GM21381 (cell line): ENCODE measurements at regions not wholly inside any gene's neighbourhood (a gene's known extent, or its start where the extent isn't known, plus 50 kb on each side); places are given as distances from the start of the nearest gene placed in this dataset.

ENCODE experiments used
- ATAC-seq: cut with Tn5 transposase; IDR thresholded peaks from one replicate; pipeline ENCODE4 v1.9.1; 2021; ENCODE audit warnings: mild to moderate bottlenecking, moderate library complexity; ENCODE audit not compliant: unreplicated experiment

DNA sequence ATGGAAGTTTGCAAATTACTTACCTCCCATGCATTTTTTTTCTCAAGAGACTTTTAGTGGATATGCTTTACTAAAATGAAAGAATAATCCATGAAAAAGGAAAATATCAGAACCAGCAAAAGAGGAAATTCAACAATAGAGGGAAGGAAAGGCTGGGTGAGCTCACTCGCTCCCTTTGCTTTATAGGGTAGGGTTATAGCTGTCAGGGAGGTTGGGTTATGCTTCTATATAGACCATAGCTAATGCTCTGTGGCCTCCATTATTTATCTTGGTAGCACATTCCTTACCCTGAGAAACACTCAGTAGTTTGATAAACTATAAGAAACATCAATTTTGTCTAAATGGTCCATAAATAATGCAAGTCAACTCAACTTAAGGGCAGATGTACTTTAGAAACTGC lies 215.9 kb upstream of the FAR2 start:
- no peak for ATAC-seq

DNA sequence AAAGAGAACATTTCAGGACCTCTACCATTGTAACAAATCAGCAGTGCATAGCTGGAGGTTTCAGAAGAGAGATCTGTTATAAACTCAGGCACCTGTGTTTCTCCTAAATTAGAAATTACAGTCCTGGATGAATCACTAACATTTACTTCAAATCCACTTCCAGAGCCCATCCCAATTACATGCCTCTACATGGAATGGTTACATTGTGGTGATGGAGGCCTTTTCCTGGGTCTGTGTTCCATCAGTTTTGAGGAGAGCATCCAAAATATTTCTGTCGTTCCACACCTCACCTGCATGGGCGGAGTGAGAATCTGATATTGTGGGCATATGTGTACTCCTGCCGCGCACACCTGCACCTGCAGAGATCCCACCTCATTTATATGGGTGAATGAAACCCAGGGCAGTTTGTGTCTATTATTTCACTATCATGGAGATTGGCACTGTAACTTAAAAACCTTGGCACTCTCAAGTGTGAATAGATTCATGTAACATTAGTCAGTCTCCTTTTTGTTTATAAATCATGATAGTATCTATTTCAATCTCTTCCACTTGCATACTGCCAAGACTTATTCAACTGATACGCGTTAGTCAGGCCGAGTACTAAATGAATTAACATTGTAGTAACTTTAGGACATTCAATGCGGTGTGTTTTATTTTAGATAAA lies 215.1 kb upstream of the FAR2 start:
- ATAC-seq = no peak

DNA sequence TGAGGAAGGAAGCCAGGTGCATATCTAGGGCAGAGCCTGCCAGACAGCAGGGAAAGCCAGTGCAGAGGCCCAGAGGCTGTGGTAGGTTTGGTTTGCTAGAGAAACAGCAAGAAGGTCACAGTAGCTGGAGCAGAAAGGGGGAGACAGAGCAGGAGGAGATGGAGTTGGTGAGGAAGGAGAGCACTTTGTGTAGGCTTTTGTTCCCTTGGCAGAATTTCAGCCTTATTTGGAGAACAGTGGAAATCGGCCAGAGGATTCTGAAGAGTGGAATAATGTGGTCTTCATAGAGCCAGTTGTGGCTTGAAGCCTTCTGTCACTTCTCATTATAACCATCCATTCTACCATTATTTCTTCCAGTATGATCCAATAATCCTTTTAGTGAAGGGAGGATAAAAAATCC lies 212.9 kb upstream of the FAR2 start:
- no peak for ATAC-seq

DNA sequence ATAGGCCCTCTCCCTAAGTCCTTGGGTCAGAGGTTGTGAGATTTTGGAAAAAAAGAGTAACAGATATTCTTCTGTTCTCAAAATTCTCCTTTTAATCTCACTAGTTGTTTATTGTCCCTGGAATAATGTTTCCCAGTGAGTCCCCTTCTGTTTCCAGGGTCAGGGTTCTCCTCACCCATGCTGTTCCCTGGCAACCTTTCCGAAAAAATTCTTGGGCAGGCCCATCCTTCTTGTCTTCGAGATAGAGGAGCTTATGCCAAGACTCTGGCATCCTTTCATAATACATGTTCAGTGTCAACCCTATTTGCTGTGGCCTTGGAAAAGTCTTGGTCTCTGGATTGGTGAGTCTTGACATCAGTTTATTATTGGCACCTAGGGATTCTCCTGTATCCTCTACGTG lies 212.4 kb upstream of the FAR2 start:
- ATAC-seq = no peak

DNA sequence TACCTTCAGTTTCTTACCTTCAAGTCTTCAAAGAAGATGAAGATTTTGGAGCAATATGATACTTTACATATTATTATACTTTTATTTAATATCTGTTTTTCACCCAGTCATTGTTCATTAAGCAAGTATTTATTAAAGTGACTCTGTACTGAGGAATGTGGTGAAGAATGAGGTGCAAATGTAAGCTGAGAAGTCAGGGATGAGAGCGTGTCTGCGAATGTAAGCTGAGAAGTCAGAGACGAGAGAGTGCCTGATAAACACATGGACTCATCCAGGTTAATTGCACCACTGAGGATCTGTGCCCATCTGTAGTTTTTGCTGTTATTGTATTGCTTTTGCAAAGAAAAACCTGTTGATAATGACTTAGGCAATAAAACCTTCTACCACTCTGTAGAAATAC lies 211.9 kb upstream of the FAR2 start:
- ATAC-seq = no peak

DNA sequence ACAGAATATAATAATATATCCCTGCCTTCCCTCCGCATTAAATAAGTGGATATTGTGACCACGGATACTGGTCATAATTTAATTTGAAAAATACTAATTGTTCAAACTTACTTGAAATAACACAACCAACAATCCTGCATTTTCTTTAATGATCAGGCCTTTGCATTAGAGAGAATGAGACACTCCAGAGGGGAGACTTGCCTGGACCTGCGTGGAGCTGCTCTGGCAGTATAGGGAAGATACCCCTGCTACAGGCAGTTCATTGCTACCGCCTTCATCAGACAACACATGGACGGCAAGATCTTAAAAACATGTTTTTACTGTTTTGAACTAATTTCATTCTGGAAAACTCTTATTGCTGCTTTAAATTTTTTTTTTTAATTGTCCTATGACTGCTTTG lies 211.0 kb upstream of the FAR2 start:
- no peak for ATAC-seq

DNA sequence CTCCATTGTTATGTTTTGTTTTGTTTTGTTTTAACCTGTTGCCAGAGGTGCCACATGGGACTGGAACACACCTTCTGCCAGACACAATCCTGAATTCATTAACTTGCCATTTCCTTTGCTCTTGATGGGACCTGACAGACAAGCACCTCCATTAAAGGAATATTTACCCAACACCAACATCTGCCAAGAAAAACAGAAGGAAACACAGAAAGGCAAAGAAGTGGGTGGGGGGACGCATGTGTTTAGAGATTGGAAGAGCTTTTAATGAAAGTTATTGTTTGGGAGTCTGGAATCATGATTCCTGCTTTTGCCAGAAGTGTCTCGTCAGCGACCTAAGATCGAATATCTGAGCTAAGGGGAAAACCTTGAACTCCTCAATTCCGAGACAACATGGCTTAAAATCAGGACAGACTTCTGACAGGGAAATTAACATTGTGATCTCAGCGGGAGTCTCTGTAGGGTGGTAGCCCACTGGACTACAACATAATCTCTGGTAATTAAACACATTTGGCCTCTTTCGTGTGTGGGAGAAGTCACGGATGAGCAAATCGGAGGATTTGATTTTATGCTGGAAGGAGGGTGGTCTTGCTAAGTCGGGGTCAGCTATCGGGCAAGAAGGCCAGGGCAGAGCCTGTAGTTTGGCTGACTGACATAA lies 210.4 kb upstream of the FAR2 start:
- ATAC-seq = no peak

DNA sequence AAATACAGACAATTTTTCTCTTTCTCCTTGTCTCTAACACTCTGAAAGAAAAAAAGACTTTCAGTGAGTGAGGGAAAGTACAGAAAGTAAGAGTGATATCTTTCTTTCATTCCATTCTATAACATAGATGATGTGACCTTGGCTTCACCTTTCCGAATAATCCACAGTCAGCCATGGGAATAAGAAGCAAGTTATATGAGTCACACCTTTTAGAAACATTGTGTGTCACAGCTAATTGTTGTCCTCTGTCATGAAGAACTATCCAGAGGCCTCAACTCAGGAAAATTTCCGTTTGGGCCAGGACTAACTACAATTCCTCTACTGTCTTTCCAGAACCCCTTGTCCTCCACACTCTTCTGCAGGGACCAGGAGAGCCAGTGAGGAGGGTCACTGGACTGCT lies 209.7 kb upstream of the FAR2 start:
- ATAC-seq = no peak

DNA sequence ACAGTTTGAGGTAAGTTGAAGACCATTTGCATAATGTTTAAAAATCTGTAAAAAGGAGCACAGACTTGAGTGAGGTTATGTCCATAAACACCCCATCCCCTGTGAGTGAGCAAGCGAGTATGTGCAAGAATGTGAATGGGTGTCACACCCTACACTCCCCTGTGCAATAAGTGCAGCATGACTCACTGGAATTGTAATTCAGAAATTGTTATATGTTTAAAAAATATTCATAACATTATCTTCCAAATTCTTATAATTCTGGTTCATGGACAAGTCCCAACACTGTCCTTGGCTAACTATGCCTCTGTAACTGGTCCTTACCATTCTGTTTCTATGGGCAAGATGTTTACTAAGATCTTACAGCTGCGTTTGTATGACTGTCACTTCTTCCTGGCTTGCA lies 207.8 kb upstream of the FAR2 start:
- ATAC-seq = no peak

DNA sequence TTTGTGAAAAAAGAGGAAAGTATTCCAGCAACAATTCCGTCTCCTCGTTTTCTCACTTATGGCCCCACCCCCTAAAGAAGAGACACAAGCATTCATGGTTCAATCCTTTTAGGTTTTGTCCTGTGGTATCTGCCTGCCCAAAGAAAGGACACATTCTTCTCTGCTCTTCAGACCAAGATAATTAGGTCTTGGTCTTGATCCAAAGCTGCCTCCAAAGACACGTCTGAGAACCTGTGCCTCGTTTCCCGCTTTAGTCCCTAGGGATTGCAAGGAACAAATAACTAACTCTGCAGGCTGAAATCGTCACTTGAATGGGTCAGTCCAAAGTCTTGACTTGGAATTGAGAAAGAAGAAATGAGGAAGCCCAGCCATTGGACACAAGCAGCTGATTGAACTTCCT lies 202.7 kb upstream of the FAR2 start:
- no peak for ATAC-seq

DNA sequence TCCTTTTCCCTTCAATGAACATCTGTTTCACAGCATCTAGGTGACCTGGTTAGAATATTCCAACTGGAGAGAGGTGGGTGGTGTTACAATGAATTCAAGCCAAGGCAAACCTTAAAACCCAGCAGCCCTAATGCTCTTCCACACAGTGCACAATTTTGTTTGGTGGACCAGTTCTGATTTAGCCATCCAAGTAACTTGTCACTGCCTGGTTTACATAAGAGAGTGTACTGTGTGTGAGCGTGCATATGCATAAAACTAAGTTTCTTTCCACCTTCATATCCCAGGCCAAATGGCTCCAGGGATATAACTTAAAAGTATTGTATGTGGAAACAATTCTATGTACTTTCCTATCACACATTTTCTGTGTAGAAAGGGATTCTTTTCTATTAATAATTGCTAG lies 200.4 kb upstream of the FAR2 start:
- ATAC-seq = no peak

DNA sequence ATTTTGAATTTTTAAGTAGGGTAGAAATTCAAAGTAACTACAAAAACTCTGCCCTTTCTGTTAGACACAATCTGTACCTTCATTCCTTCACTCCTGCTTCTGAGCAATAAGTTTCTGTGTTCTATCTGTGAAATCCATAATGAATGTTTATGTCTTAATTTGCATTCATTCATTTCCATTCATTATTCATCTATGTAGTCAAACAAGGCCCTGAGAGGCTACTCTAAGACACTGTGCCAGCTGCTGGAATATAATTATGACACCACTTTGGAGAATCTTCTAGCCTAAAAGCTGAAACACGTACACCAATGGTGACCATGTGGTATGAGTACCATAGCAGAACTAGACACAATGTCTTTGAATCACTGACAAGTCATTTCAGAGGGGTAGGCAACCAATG lies 199.9 kb upstream of the FAR2 start:
- no peak for ATAC-seq

DNA sequence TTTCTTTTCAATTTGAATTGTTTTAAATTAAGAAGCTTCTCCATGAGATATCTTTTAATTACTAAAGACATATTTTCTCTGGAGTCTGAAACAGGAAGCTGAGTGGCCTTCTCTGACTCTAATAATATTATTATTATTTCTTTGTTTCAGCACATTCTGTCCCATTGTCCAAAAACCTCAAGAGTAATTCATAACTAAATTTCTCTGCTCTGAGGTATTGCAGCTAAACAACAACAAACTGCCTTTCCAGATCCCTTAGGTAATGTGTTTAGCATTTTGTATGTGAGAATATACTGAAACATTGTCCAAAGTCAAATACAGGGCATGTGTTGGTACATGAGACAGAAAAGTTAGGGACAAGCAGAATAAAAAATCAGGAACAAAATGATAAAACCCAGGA lies 199.0 kb upstream of the FAR2 start:
- ATAC-seq = no peak

DNA sequence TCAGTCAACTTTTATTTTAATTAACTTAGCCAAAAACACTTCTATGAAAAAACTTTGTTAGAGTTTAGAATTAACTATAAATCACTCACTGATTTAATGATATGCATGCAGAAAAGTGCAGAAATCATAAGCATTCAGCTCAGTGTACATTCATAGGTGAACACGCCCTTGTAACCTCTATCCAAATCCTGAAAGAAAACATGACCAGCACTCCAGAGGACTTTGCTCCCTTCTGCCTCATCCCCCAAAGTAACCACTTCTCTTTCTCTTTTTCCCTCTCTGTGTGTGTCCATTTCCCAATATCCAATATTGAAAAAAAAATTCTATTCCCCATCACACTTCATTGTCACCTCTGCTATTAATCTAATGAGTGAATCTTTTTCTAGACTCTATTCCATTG lies 197.1 kb upstream of the FAR2 start:
- no peak for ATAC-seq

DNA sequence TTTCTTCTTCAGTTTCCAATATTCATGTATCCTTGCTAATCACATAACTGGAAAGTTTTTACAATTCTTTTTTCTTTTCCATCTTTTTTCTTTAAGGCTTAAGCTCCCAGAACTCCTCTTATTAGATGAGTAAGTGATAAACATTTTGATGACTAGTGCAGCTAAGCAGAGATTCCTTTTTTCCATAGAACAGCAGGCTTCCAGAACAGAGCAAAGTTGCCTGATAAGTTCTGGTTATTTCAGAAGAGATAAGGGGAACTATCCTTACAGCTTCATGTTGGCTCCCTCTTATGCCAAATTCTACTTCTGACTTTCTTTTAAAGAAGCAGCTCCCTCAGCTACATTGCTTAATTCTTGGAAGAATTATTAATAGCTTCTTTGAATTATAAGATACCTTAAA lies 194.7 kb upstream of the FAR2 start:
- ATAC-seq = no peak

DNA sequence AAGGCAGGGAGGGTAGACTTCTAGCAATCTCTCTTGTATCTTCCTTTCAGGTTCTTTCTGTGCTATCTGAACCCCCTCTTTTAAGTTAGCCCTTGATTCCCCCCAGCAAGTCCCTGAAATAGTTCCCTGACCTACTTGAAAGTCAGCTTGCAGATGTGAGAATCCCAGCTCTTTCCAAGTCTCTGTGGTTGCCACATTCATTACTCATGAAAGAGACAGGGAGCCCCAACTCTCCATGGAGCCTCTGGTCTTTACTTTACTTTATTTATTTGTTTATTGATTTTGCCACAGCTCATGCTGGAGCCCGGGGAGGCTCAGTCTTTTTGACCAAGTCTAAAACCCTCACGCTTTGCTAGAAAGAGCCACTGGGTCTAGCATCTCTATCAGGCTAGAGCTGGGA lies 193.6 kb upstream of the FAR2 start:
- no peak for ATAC-seq

DNA sequence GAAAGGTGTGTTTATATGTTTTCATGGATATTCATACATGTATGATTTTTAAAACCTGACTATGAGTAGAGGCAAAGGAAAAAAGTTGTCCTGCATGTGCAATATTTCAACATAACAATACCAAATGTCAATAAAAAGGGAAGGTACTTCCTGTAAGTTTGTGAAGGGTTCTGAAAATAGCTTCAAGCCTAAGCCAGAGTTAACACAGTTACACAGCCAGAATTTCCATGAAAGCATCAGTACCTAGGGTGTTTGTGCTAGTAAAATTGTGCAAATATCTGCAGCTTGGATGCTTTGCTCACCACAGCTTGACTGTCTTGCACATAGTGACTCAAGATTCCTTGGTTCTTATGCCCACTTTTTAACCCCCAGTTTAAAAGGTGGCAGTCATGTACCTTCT lies 193.1 kb upstream of the FAR2 start:
- no peak for ATAC-seq

DNA sequence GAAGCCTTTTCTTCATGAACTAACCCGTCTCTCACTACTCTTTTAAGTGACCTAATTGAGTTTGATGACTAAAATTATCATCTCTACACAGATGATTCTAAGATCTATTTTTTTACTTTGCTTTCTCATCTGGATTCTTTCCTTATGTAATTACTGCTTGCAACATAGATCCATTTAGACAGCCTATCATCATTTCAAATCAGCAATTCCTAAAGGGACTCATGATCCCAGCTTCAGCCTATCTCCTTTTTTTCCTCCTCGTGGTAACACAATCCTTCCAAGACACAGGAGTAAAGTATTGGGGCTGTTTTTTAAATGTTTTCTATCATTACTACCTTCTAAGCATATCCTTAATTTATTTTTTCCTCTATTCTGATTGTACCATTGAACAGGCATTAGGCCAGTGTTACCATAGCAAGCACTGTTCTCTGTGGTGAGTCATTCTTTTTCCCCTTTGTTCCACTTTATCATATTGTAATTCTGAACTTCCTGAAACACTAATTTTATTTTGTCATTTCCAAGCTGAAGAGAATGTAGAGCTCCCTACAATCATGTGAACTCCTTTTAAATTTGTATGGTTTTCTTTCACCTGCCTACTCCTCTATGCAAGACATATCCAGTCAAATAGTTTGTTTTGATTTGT lies 190.4 kb upstream of the FAR2 start:
- no peak for ATAC-seq

DNA sequence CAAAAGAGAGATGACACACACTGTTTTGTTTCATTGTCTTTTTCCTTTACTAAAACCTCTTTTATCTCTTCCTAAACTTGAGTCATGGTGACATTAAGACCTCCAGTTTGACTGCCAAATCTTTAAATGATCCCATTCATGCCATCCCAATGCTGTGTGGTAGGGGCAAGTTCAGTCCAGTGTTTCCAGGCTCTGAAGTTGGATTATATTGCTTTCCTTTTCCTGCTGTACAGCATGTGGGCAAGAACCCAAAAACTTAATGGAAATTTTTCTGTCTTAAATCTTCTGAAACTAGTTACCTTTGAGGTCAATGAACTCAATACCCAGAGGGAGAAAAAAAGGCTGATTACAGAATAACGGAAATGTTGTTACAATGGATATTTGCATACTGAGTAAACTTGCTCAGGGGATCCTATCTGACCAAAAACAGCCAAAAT lies 187.1 kb upstream of the FAR2 start:
- no peak for ATAC-seq

DNA sequence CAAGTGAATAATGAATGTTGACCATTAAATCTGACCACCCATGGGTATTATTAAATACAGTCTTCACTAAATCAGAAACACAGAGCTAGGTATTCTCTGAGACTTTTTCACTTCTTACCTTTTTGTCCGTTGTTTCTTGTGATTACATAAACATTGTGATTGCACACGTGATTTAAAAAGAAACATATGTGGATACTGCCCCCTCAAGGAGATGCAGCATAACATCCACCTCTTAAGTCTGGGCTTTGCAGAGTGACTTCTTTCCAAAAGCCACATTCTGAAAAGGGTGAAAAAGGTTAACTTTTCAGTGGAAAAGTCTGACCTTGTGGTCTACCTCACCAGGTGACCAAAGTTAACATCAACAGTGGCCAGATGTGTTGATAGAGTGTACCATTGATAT lies 185.5 kb upstream of the FAR2 start:
- no peak for ATAC-seq

DNA sequence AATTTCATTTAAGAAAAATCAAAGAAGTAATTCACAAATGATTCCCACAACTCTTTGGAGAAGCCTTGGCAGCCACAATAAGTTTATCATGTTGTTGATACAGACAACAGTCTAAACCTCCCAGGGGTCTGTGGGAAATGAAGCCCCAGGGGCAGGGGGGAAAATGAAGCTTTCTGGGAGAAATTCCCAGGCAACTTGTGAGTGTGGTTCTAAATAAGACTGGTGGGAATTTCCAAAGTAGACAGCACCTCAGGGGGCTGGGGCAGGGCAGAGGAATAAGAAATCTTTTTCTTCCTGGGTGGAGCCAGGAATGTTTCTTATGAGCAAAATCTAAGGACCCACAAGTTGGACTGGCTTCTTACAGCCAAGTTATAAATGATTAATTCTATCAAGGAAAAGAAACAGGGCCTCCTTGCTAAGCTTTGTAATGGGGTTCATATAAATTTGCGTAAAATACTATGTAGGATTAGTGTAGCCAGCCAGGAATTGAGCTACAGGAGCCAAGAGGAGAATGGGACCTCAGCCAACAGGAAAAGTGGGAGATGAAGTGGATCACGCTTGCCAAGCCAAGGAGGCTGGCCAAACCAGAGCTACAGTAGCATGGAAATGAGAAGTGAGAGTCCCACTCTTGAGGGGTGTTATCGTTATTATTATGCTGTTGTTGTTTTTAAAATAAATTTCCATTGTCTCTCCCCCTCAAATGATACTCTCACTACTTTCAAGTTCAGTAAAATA lies 182.9 kb upstream of the FAR2 start:
- no peak for ATAC-seq

DNA sequence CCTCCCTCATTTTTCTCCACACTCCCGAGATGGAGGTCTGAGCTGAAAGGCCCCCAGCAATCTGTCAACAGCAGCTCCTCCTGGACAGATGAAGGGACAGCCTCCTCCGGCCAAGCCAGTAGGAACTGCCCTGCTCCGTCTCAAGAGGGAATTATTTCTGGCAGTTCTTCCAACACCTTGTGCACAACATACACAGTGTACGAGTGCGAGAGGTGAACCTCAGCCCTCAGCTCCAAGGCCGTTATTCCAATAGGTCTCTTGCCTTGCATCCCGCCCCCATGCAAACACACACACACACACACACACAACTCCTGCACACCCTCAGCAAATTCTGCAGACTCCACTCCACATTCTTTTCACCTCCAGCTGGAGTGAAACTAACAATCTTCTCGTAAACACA lies 181.7 kb upstream of the FAR2 start:
- no peak for ATAC-seq
